Spleen (tissue), 7 donors: ENCODE measurements at regions not wholly inside any gene's neighbourhood (a gene's known extent, or its start where the extent isn't known, plus 50 kb on each side); places are given as distances from the start of the nearest gene placed in this dataset.

Experiments
- POLR2A ChIP-seq, 3 donors: fragments of 450-650 bp; IDR thresholded peaks; one replicate each; pipeline ENCODE4 v1.5.1; 2017; ENCODE audit warnings: antibody characterized with exemption in 3 of 3, mild to moderate bottlenecking in 1 of 3
- TF ChIP-seq, protein P1 (sequence below), 11 experiments: fragments of 200-600 bp in 7 of 11; fragments of 450-650 bp in 4 of 11; sonication (generic) in 4 of 11; IDR thresholded peaks in 8 of 11; conservative IDR thresholded peaks in 3 of 11; 1 replicate in 7 of 11; 2 replicates in 4 of 11; pipeline versions ENCODE4 v1.4.0 to v1.8.0; 2016 to 2021; ENCODE audit warnings: antibody characterized with exemption in 11 of 11, inconsistent platforms in 4 of 11, mild to moderate bottlenecking in 1 of 11
- donor health status: DM: no; HTN: no; CAD: no; lungs with moderate emphysema.
- donor health status: DM: no; HTN: no; CAD: no.
- donor health status: DM: no; HTN: no; CAD: no.

DNA sequence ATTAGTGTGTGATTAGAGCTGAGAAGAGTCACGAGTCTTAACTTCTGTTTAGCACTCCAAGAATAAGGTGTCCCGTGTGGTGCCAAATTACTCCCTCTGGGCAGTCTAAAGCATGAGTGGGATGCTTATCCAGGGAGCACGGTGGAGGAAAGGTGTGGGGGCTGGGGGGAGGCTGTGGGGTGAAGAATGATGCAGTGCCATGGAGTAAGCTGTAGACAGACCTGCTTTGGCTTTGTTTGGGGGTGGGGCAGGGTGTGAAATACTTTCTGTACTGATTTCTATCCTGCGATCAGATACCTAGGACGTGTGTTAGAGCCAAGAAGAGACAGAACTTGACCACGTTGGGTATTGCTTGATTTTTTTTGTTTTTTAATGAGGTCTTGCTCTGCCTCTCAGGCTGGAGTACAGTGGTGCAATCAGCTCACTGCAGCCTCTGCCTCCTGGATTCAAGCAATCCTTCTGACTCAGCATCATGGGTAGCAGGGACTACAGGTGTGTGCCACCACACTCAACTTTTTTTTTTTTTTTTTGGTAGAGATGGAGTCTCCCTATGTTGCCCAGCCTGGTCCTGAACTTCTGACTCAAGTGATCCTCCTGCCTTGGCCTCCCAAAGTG is 232.8 kb downstream of the MAN2A1 start:
- TF ChIP-seq, protein P1, sequence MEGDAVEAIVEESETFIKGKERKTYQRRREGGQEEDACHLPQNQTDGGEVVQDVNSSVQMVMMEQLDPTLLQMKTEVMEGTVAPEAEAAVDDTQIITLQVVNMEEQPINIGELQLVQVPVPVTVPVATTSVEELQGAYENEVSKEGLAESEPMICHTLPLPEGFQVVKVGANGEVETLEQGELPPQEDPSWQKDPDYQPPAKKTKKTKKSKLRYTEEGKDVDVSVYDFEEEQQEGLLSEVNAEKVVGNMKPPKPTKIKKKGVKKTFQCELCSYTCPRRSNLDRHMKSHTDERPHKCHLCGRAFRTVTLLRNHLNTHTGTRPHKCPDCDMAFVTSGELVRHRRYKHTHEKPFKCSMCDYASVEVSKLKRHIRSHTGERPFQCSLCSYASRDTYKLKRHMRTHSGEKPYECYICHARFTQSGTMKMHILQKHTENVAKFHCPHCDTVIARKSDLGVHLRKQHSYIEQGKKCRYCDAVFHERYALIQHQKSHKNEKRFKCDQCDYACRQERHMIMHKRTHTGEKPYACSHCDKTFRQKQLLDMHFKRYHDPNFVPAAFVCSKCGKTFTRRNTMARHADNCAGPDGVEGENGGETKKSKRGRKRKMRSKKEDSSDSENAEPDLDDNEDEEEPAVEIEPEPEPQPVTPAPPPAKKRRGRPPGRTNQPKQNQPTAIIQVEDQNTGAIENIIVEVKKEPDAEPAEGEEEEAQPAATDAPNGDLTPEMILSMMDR (IDR thresholded peaks at IDR 0.05 in 8 of 11, conservative IDR thresholded peaks at IDR 0.05 in 3 of 11) = no peak
- no peak for TF ChIP-seq POLR2A (IDR thresholded peaks at IDR 0.05)
